GM18907 (cell line): ENCODE measurements at regions not wholly inside any gene's neighbourhood (a gene's known extent, or its start where the extent isn't known, plus 50 kb on each side); places are given as distances from the start of the nearest gene placed in this dataset.
A peak's percentile ranks its signal among the peaks of the same experiment; 100 is the strongest.
"Not testable (repeated sequence)": the region's sequence is repeated elsewhere in the genome, so short reads cannot be mapped to it uniquely, and the experiment has no call there.

Experiments
- ATAC-seq: cut with Tn5 transposase; IDR thresholded peaks from one replicate; pipeline ENCODE4 v1.9.1; 2021; ENCODE audit warnings: mild to moderate bottlenecking, moderate library complexity; ENCODE audit not compliant: unreplicated experiment

DNA sequence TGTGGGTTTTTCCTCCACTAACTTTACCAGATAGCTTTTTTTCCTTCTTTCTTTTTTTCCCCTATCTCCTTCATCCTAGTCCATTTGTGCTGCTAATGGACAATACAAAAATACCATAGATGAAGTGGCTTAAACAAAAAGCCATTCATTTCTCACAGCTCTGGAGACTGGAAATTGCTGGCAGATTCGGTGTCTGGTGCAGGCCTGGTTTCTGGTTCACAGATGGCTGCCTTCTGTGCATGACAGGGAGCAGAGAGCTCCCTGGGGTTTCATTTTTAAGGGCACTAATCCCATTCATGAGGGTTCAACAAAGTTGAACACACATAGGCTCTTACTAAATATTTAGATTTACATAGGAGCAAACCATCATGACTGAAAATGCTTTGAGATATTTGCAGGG lies 467.4 kb downstream of the TYW1 start:
- no peak for ATAC-seq

DNA sequence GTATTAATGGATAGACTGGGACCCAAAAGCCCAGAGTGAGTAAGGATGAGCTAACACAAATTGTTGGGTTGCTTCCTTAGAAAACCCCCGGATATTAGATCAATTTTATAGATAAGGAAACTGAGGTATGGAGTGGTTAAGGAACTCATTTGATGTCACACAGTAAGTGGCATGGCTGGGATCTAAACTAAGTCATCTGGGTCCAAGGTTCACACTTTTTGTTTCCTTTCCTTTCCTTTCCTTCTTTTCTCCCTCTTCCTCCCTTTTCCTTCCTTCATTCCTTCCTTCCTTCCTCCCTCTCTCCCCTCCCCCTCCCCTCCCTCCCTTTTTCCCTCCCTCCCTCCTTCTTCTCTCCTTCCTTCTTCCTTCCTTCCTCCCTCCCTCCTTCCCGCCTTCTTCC lies 469.5 kb downstream of the TYW1 start:
- ATAC-seq, result no peak

DNA sequence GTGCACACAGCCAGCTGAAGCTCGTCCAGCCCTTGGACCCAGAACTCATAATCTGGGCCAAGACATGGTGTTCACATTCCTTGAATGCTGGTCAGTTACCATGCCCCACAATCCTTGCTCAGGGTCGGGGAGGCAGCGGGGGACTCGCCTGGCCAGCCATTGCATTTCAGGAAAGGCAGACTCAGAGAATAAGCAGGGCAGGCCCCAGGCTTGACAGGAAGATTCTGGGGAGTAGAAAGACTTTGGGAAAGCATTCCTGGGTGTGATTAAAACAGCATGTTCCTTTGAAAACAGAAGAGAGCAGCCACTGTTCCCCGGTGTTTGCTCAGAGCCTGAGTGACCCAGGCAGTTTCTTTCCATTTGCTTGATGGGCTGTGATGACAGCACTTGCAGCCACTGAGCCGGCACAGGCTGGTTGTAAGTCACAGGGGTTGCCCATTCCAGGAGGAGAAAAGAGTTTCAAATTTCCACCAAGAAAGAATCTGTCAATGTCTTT lies 473.7 kb downstream of the TYW1 start:
- ATAC-seq, result no peak

DNA sequence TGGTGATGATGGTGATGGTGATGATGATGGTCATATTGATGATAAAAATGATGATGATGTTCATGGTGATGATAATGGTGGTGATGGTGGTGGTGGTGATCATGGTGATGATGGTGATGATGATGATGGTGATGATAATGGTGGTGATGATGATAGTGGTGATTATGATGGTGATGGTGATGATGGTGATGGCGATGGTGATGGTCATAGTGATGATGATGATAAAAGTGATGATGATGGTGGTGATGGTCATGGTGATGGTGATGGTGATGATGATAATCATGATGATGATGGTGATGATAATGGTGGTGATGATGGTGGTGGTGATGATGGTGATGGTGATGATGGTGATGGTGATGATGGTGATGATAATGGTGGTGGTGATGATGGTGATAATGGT lies 478.7 kb downstream of the TYW1 start:
- no peak for ATAC-seq

DNA sequence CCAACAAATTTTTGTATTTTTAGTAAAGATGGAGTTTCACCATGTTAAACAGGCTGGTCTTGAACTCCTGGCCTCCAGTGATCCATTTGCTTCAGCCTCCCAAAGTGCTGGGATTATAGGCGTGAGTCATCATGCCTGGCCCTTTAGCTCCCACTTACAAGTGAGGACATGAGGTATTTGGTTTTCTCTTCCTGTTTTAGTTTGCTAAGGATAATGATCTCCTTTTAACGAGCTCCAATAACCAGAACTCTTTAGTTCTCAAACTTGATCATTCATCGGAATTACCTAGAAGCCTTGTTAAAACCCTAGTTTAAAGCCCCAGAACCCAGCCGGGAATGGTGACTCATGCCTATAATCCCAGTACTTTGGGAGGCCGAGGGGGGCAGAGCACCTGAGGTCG lies 481.4 kb downstream of the TYW1 start:
- ATAC-seq, result no peak

DNA sequence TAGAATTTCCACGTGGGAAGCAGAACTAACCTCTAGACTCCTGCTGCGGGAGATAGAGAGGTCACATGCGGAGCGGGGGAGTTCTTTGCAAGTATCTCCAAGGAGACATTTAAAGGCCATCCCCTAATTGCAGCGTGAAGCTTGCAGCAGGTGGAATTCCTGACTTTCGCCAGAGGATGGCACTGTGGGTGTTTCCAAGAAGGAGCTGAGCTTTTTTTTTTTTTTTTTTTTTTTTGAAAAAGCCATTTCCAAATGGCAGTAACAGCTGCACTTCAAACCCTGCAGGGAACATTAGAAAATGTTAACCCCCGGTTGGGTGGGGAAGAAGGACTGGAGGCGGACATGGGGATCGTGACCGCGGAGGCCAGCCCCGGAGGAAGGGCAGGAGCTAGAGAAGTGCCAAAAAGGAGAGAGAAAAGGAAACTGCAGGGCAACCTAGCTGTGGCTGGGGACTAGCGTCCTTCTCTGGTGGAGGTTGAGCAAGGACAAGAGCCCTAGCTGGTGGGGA lies 487.7 kb downstream of the TYW1 start:
- ATAC-seq, result peak; percentile 60

DNA sequence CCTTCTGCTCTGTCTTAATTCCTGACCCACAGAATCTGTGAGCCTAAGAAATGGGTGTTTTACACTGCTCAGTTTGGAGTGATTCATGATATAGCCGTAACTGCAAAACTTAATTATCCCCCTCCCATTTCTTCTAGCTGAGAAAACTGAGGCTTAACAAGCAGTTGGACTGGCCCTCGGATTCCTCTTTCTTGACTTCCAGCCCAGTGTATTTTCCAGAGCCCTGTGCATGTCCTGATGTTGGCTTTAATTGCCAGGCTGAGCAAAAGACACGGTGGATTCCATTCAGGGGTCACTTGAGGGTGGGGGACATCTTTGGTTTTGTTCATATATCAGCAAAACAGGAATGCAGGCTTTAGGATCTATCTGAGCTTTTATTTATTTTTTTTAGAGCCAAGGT lies 489.8 kb downstream of the TYW1 start:
- ATAC-seq, result no peak

DNA sequence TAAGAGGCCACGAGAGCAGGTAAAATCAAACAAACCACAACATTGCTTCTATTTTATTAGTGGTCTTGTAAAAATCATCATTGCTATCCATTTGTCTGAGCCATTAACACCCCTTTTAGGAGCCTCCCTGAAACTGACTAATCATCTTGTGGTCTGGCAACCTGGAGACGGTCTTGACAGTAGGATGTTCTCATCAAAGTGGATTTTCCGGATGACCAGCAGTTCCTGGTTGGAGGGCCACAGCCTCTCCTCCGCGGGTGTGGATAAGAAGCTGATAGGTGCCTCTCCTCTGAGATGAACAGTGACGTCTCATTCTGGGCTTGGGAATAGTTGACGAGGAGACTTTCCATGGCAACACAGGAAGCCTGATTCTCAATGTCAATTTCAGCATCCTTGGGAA lies 490.7 kb downstream of the TYW1 start:
- ATAC-seq, result no peak

DNA sequence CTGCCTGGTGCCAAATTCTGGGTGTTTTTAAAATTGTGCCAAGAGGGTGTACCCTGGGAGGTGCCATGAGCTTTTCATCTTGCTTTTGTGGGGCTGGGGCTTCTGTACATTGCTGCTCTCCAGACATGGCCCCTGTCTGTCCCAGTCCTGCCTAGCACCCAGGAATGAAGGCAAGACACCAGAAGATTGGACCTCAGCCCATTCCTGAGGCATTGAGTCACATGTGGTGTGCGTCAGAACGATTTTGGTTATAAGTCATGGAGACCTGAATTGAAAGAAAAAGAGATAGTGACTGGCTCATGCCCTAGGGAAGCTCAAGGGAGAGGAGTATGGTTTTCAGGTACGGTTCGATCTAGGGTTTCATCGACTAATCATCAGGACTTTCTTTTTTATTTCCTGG lies 493.2 kb downstream of the TYW1 start:
- no peak for ATAC-seq

DNA sequence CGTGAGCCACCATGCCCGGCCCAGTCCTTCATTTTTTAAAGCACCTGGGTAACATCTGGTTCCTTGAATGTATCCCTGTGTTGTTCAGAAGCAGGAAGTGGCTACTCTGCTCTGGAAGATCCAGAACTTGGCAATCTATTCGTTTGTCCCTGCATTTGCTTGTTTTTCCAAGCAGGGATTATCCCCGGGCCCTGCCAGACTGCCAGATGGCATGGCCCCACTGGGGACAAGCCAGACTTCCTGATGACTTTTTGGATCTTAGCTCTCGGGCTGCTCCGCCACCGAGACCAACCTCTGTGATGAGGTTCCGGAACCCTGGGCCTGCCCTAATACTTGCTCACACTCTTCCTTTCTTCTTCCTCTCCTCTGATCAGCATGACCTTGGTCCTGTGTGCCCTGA lies 496.7 kb downstream of the TYW1 start:
- ATAC-seq, result no peak

DNA sequence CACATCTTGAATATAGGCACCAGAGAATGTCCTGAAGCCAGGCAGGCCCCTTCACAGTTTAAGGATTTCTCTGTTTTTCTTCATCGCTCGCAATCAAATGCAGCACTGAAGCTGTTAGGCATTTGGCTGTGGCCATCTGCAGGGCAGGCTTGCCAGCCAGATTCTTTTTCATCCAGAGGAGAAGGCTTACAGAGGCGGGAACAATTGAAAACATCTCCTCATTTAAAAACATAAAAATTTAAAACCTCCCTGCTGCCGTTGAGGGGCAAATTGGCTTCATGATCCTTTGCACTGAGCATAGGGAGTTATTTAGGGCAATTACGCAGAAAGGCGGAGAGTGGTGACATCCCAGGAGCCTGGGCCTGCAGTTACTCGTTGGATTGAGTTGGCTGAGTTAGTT lies 500.0 kb downstream of the TYW1 start:
- no peak for ATAC-seq

DNA sequence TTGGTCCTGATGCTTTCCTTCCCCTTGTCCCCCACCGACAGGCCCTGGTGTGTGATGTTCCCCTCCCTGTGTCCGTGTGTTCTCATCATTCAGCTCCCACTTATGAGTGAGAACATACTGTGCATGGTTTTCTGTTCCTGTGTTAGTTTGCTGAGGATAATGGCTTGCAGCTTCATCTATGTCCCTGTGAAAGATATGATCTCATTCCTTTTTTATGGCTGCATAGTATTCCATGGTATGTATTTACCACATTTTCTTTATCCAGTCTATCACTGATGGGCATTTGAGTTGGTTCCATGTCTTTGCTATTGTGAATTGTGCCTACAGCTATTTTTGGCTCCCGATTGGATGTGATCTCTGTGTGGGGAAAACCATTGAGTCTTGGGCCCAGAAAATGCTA lies 501.3 kb downstream of the TYW1 start:
- ATAC-seq, result not testable (repeated sequence)

DNA sequence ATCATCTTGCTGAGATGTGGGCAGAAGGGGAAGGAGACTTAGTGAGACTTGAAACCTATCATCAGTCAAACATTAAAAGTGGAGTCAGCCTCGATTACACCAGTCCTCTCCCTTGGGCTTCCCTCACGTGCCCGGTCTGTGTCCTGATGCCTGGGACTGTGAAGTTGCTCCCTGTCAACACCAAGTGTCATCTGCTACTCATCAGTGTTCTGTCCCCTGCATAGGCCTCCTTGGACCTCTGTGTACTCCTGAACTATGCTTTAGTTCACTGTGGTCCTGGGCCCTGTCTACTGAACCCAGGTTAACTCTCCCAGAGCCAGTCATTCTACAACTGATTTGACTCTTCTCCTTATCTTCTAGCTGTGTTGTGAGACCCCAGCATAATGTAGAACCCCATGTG lies 506.3 kb downstream of the TYW1 start:
- no peak for ATAC-seq

DNA sequence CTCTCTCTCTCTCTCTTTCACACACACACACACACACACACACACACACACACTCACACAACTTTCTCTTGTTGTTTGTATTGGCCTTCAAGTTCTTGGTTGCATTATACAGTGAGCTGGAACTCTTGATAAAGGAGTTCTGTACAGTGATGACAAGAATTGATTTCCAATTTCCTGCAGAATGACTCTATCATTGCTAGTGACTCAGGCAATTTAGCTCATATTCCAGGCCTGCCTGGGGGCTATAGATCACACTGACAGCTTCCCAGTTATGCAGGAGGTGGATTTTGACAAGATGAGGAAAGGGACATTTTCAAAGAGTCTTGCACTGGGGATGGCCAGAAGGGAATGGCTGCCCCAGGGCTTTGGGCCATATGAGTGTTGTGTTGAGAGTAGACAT lies 508.8 kb downstream of the TYW1 start:
- ATAC-seq, result no peak

DNA sequence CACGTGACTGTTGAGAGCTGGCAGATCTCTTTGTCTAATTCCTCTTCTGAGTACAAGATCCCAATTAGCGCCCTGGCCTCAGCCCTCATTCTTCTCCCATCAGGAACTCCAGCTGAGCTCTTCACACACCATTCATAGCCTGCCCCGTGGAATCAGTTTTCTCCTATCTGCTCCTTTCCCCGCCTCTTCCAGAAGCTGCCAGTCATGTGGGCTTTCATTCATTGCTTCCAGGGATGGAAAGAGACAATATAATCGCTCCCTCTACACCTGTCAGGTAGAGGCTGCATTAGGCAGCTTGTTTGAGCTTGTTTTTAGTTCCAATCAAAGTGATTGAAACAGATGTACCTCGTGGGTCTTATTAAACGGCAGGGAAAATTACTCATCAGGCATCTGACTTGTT lies 515.8 kb downstream of the TYW1 start:
- no peak for ATAC-seq

DNA sequence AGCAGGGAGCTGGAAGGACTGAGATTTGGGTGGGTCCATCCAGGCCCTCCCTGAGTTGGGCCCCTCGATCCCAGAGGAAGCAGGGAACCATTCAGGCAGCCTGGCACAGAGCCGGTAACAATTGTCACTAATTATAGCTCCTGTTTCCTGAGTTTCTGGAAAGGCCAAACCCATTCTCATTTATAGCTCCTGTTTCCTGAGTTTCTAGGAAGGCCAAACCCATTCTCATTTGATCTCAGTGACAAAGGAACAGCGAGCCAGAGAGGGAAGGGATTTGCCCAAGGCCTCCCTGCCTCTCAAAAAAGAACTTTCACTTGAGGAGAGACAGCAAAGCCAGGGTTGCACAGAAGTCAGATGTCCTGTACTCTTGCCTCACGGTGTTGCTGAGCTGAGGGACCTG lies 521.9 kb downstream of the TYW1 start:
- no peak for ATAC-seq

DNA sequence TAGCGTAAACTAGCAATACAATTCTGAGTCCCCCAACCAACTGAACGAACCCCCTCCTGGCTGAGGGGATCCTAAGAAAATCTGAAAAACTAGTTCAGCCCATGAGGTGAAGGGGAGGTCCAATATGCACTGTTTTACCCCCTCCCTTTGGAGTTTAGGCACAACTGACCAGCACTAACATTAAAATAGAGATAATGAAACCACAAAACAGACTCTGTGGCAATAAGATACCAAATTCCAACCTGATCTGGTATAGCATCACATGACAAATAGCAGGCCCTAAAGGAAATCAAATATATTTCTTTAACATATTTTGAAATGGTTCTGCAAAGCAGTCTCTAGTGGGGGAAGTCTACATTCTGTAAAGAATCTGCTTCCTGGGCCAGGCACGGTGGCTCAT lies 522.5 kb downstream of the TYW1 start:
- ATAC-seq, result no peak

DNA sequence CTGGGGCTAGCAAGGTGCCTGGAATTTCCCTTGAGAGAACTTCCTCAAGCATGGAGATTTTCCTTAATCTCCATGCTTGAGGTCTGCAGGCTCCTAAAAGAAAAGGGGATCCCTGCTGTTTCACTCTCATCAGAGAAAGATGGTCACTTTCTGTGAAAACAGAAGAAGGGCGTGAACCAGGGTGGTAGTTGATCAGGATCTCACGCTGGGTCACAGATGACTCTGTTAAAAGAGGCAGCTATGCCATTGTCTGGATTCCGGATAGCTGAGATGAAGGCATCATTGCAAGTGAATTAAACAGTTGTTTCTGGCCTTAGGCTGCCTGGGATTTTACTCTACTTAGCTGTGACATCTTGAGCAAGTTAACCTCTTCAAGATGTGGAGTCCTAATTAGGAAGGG lies 525.9 kb downstream of the TYW1 start:
- ATAC-seq, result no peak

DNA sequence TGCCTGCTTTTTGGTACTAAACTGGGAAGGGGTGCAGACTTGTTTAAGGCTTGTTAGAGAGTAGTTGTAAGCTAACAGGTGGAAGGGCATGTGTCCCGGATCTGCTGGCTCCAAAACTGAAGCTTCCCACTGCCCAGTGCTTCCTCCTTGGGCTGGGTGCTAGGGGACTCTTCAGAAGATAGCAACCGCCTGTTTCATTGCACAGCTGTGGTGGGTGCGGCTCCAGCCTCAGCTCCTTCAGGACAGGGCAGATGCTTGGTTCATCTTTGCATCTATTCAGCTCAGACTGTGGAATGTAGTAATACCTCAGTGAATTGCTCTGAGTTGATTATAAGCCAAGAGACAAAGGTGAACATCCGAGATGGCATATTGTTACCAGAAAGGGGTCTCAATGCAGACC lies 527.1 kb downstream of the TYW1 start:
- ATAC-seq, result no peak

DNA sequence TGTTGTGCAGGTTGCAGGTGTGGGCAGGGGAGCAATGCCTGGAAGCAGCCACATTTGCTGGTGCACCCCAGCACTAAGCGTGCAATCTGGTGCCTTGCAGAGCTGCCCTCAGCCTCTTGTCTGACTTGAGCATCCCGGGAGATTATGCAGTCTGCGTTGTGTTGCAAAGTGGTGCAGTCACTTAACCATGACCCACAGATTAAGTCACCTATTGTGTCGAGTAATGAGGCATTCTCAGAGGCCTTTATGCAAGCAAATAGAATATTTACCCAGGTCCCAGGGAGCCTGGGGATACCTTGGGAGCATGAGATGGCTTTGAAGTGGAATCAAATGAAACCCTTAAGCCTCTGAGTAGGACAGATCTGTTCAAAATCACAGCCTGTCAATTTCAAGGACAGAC lies 529.0 kb downstream of the TYW1 start:
- ATAC-seq, result no peak

DNA sequence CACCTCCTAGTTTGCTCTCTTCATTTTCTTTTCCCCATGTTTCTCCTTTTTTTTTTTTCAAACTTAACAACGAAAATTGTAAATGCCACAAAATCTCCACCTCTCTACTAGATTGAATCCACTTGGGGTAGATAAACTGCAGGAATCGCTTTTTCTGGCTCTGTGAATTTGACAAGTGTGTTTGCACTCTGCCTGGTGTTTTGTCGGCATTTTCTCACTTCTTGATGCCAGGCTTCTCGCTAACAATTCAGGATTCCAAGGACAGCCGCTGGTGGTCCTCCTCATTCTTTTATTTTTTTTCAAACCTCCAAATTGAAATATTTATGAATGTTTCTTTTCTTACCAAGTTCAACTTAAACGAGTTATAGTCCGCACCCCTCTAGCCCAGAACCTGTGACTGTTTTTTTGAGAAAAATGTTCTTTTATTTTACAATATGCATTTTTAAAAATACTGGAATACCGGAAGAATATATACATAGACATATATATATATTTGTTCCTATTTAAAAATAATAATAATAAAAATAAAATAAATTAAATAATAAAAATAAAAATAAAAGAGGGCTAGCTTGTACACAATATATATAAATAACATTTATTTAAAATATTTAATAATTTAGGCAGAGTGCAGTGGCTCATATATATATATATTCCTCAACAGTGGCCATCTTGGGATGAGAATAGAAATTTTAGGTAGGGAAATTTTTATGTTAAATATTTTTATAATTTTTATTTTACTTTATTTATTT lies 538.8 kb downstream of the TYW1 start:
- no peak for ATAC-seq

DNA sequence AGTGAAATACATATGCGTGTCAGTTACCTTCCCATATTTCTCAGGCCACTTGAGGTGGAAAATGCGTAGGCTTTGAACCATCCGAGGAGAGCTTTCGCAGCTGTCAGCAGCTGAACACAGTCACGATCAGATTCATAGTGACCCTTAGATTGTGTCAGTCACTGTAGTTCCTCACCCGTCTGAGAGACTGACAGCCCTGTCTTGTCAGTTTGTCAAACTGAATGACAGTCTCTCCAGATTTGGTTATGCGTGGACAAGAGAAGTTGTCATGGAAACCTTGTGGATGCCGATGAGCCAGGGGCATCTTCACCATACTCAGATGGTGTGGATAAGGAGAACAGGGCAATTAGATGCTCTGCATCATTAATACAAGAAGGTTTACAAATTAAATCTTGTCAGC lies 546.3 kb downstream of the TYW1 start:
- ATAC-seq, result no peak
